GM18519 (cell line): ENCODE measurements at regions not wholly inside any gene's neighbourhood (a gene's known extent, or its start where the extent isn't known, plus 50 kb on each side); places are given as distances from the start of the nearest gene placed in this dataset.
"Not testable (repeated sequence)": the region's sequence is repeated elsewhere in the genome, so short reads cannot be mapped to it uniquely, and the experiment has no call there.

Experiments
- ATAC-seq: cut with Tn5 transposase; IDR thresholded peaks from one replicate; pipeline ENCODE4 v1.9.1; 2021; ENCODE audit warnings: mild to moderate bottlenecking, moderate library complexity; ENCODE audit not compliant: unreplicated experiment, low FRiP score

- ATAC-seq, result no peak
Measured at GRCh38 chr2:59851836-59852475, 701.5 kb downstream of the BCL11A start.

GRCh38 chr2:59850554-59850953, 702.9 kb downstream of the BCL11A start:
- no peak for ATAC-seq

GRCh38 chr2:59833941-59834340, 719.5 kb downstream of the BCL11A start:
- ATAC-seq, result no peak

- no peak for ATAC-seq
Measured at GRCh38 chr2:59830601-59831000, 722.9 kb downstream of the BCL11A start.

- no peak for ATAC-seq
Measured at GRCh38 chr2:59827677-59828076, 725.8 kb downstream of the BCL11A start.

GRCh38 chr2:59826177-59826576, 727.3 kb downstream of the BCL11A start:
- no peak for ATAC-seq

GRCh38 chr2:59824314-59824713, 729.1 kb downstream of the BCL11A start:
- no peak for ATAC-seq

- ATAC-seq, result no peak
Measured at GRCh38 chr2:59816075-59816474, 737.4 kb downstream of the BCL11A start.

GRCh38 chr2:59810283-59810682, 743.2 kb downstream of the BCL11A start:
- not testable (repeated sequence) for ATAC-seq

GRCh38 chr2:59806486-59806885, 747.0 kb downstream of the BCL11A start:
- no peak for ATAC-seq

GRCh38 chr2:59804732-59805131, 748.7 kb downstream of the BCL11A start:
- ATAC-seq, result no peak

GRCh38 chr2:59803586-59803985, 749.9 kb downstream of the BCL11A start:
- no peak for ATAC-seq

- no peak for ATAC-seq
Measured at GRCh38 chr2:59798687-59799232, 754.7 kb downstream of the BCL11A start.

GRCh38 chr2:59791004-59791618, 762.3 kb downstream of the BCL11A start:
- ATAC-seq, result no peak

- ATAC-seq, result no peak
Measured at GRCh38 chr2:59790186-59791003, 763.1 kb downstream of the BCL11A start.

- ATAC-seq, result no peak
Measured at GRCh38 chr2:59789523-59789922, 763.9 kb downstream of the BCL11A start.

GRCh38 chr2:59787095-59787494, 766.4 kb downstream of the BCL11A start:
- no peak for ATAC-seq

- ATAC-seq, result no peak
Measured at GRCh38 chr2:59786684-59787083, 766.8 kb downstream of the BCL11A start.

- ATAC-seq, result no peak
Measured at GRCh38 chr2:59779571-59779970, 773.9 kb downstream of the BCL11A start.

- no peak for ATAC-seq
Measured at GRCh38 chr2:59777120-59777519, 776.3 kb downstream of the BCL11A start.

GRCh38 chr2:59776726-59777008, 776.8 kb downstream of the BCL11A start:
- ATAC-seq, result no peak
